Keratinocyte (primary cell): ENCODE measurements at regions not wholly inside any gene's neighbourhood (a gene's known extent, or its start where the extent isn't known, plus 50 kb on each side); places are given as distances from the start of the nearest gene placed in this dataset.

Source experiments
- CTCF ChIP-seq, 3 experiments: IDR thresholded peaks in 1 of 3; conservative IDR thresholded peaks in 1 of 3; optimal IDR thresholded peaks in 1 of 3; 2 replicates in 2 of 3; 3 replicates in 1 of 3; pipeline versions ENCODE3 to v1.5.1; 2011; ENCODE audit warnings: low read length in 3 of 3, mild to moderate bottlenecking in 3 of 3, moderate library complexity in 2 of 3, control low read depth in 1 of 3, inconsistent platforms in 1 of 3; ENCODE audit not compliant: insufficient read depth in 2 of 3; ENCODE audit errors: extremely low read depth in 1 of 3
- EZH2 ChIP-seq: IDR thresholded peaks from one replicate; pipeline ENCODE4 v1.6.1; 2012; ENCODE audit warnings: inconsistent platforms, mild to moderate bottlenecking, low read length, moderate library complexity

GRCh38 chr20:29319725-29320124 lies 1937.7 kb upstream of the DEFB115 start:
- no peak for TF ChIP-seq EZH2
- TF ChIP-seq CTCF (optimal IDR thresholded peaks at IDR 0.05 in 1 of 3, IDR thresholded peaks at IDR 0.05 in 1 of 3, conservative IDR thresholded peaks at IDR 0.05 in 1 of 3; ENCODE audit: extremely low read depth in 1 of 3, insufficient read depth in 2 of 3, low read length in 3 of 3): no peak
